22Rv1 (cell line): ENCODE measurements at regions not wholly inside any gene's neighbourhood (a gene's known extent, or its start where the extent isn't known, plus 50 kb on each side); places are given as distances from the start of the nearest gene placed in this dataset.

ENCODE experiments used
- H3K27ac ChIP-seq: fragments of 450-650 bp; 2 replicates; pipeline ENCODE4 v1.5.1; 2017
- CTCF ChIP-seq: fragments of 450-650 bp; IDR thresholded peaks from 2 replicates; pipeline ENCODE4 v1.5.1; 2017; ENCODE audit warnings: mild to moderate bottlenecking
- ZFX ChIP-seq: fragments of 450-650 bp; IDR thresholded peaks from 2 replicates; pipeline ENCODE4 v1.6.1; 2017; ENCODE audit warnings: antibody characterized with exemption, borderline replicate concordance

- no peak for TF ChIP-seq ZFX
- no peak for TF ChIP-seq CTCF
- no peak overlapping the region for H3K27ac ChIP-seq
These were observed 203.4 kb upstream of the NMUR2 start for GRCh38 chr5:152608458-152608857.

- H3K27ac ChIP-seq, result no peak overlapping the region
- TF ChIP-seq CTCF (no peak), ZFX (no peak)
These were observed 214.7 kb upstream of the NMUR2 start for GRCh38 chr5:152619756-152620155.

GRCh38 chr5:152622628-152623027 lies 217.5 kb upstream of the NMUR2 start:
- no peak overlapping the region for H3K27ac ChIP-seq
- TF ChIP-seq ZFX (no peak), CTCF (no peak)

- no peak for TF ChIP-seq CTCF
- no peak for TF ChIP-seq ZFX
- no peak overlapping the region for H3K27ac ChIP-seq
These were observed 218.9 kb upstream of the NMUR2 start for GRCh38 chr5:152623951-152624350.

GRCh38 chr5:152625696-152626095 lies 220.6 kb upstream of the NMUR2 start:
- no peak for TF ChIP-seq CTCF
- TF ChIP-seq ZFX, result no peak
- H3K27ac ChIP-seq, result no peak overlapping the region

GRCh38 chr5:152631221-152631620 lies 226.1 kb upstream of the NMUR2 start:
- no peak overlapping the region for H3K27ac ChIP-seq
- TF ChIP-seq ZFX (no peak), CTCF (no peak)

- TF ChIP-seq CTCF (no peak), ZFX (no peak)
- no peak overlapping the region for H3K27ac ChIP-seq
These were observed 227.3 kb upstream of the NMUR2 start for GRCh38 chr5:152632360-152632759.
